ENCODE measurements at regions not wholly inside any gene's neighbourhood (a gene's known extent, or its start where the extent isn't known, plus 50 kb on each side); places are given as distances from the start of the nearest gene placed in this dataset.

- Histone ChIP-seq H3K9me3 (no peaks in the 10 kb centered on the region), H3K36me3 (no peaks in the 10 kb centered on the region), H3K27ac (no peak overlapping the region), H3K4me1 (no peaks in the 10 kb centered on the region), H3K27me3 (no peaks in the 10 kb centered on the region), H3K4me3 (no peak overlapping the region)
- in situ Hi-C loops (cut with MboI; ENCODE audit: low pct_ligation_motif_present in 1 of 4, low pct_unique_long_range_greater_than_20kb in 1 of 4, low sequenced_read_pairs in 3 of 4) (no loop called here), intact Hi-C loops (cut with DNase I; ENCODE audit: low total_unique reads) (no loop called here)
- TF ChIP-seq CTCF (IDR thresholded peaks at IDR 0.05) (no peak), EP300 (IDR thresholded peaks at IDR 0.05; ENCODE audit: low read depth) (no peak), POLR2AphosphoS5 (IDR thresholded peaks at IDR 0.05) (no peak), POLR2A (IDR thresholded peaks at IDR 0.05) (no peak)
- 71 to 76% methylated on average over 5 to 8 of the region's 8 CpGs for WGBS, 2 donors (ENCODE audit: low coverage in 1 of 2)
- DNase-seq = no peak
Measured at GRCh38 chr3:66856533-66856932, 141.6 kb upstream of the KBTBD8 start.

GRCh38 chr3:66858656-66859381 is 139.3 kb upstream of the KBTBD8 start:
- DNase-seq = no peak
- H3K36me3 ChIP-seq = no peaks in the 10 kb centered on the region
- H3K4me3 ChIP-seq = no peak overlapping the region
- no peaks in the 10 kb centered on the region for H3K27me3 ChIP-seq
- intact Hi-C loops (cut with DNase I; ENCODE audit: low total_unique reads) (no loop called here), in situ Hi-C loops (cut with MboI; ENCODE audit: low pct_ligation_motif_present in 1 of 4, low pct_unique_long_range_greater_than_20kb in 1 of 4, low sequenced_read_pairs in 3 of 4) (no loop called here)
- H3K27ac ChIP-seq = no peak overlapping the region
- TF ChIP-seq EP300 (IDR thresholded peaks at IDR 0.05; ENCODE audit: low read depth) (no peak), POLR2AphosphoS5 (IDR thresholded peaks at IDR 0.05) (no peak), CTCF (IDR thresholded peaks at IDR 0.05) (no peak), POLR2A (IDR thresholded peaks at IDR 0.05) (no peak)
- no peaks in the 10 kb centered on the region for H3K4me1 ChIP-seq
- no peaks in the 10 kb centered on the region for H3K9me3 ChIP-seq
- WGBS, 2 donors (ENCODE audit: low coverage in 1 of 2) = 82 to 100% methylated on average over 2 to 15 of the region's 15 CpGs

GRCh38 chr3:66860771-66861170 is 137.3 kb upstream of the KBTBD8 start:
- Histone ChIP-seq H3K4me3 (no peak overlapping the region), H3K27me3 (no peaks in the 10 kb centered on the region), H3K4me1 (no peaks in the 10 kb centered on the region), H3K27ac (no peak overlapping the region), H3K36me3 (no peaks in the 10 kb centered on the region), H3K9me3 (no peaks in the 10 kb centered on the region)
- in situ Hi-C loops (cut with MboI; ENCODE audit: low pct_ligation_motif_present in 1 of 4, low pct_unique_long_range_greater_than_20kb in 1 of 4, low sequenced_read_pairs in 3 of 4) = no loop called here
- 85% methylated on average over 7 of the region's 7 CpGs; no CpG with 5 or more reads in 1 of the 2 donors for WGBS, 2 donors (ENCODE audit: low coverage in 1 of 2)
- DNase-seq = no peak
- intact Hi-C loops (cut with DNase I; ENCODE audit: low total_unique reads) = no loop called here
- TF ChIP-seq CTCF (IDR thresholded peaks at IDR 0.05) (no peak), POLR2A (IDR thresholded peaks at IDR 0.05) (no peak), POLR2AphosphoS5 (IDR thresholded peaks at IDR 0.05) (no peak), EP300 (IDR thresholded peaks at IDR 0.05; ENCODE audit: low read depth) (no peak)

GRCh38 chr3:66863205-66864111 is 134.6 kb upstream of the KBTBD8 start:
- no peaks in the 10 kb centered on the region for H3K36me3 ChIP-seq
- H3K4me1 ChIP-seq = no peaks in the 10 kb centered on the region
- in situ Hi-C loops (cut with MboI; ENCODE audit: low pct_ligation_motif_present in 1 of 4, low pct_unique_long_range_greater_than_20kb in 1 of 4, low sequenced_read_pairs in 3 of 4) (no loop called here), intact Hi-C loops (cut with DNase I; ENCODE audit: low total_unique reads) (no loop called here)
- no peaks in the 10 kb centered on the region for H3K9me3 ChIP-seq
- 74 to 75% methylated on average over 9 to 10 of the region's 10 CpGs for WGBS, 2 donors (ENCODE audit: low coverage in 1 of 2)
- no peak for TF ChIP-seq POLR2A (IDR thresholded peaks at IDR 0.05)
- TF ChIP-seq CTCF (IDR thresholded peaks at IDR 0.05) = no peak
- no peak for TF ChIP-seq EP300 (IDR thresholded peaks at IDR 0.05; ENCODE audit: low read depth)
- no peak for TF ChIP-seq POLR2AphosphoS5 (IDR thresholded peaks at IDR 0.05)
- no peaks in the 10 kb centered on the region for H3K27me3 ChIP-seq
- H3K27ac ChIP-seq = no peak overlapping the region
- no peak for DNase-seq
- no peak overlapping the region for H3K4me3 ChIP-seq

Measured in transverse colon (tissue), 4 donors.